GM21447 (cell line): ENCODE measurements at regions not wholly inside any gene's neighbourhood (a gene's known extent, or its start where the extent isn't known, plus 50 kb on each side); places are given as distances from the start of the nearest gene placed in this dataset.
"Not testable (repeated sequence)": the region's sequence is repeated elsewhere in the genome, so short reads cannot be mapped to it uniquely, and the experiment has no call there.

ENCODE experiments used
- ATAC-seq: cut with Tn5 transposase; IDR thresholded peaks from one replicate; pipeline ENCODE4 v1.9.1; 2021; ENCODE audit not compliant: unreplicated experiment

- no peak for ATAC-seq
These were observed 788.4 kb upstream of the TMEFF2 start for GRCh38 chr2:192983173-192983572.

GRCh38 chr2:192978395-192978794 is 783.7 kb upstream of the TMEFF2 start:
- no peak for ATAC-seq

GRCh38 chr2:192971981-192972380 is 777.2 kb upstream of the TMEFF2 start:
- no peak for ATAC-seq

GRCh38 chr2:192969055-192969454 is 774.3 kb upstream of the TMEFF2 start:
- ATAC-seq, result no peak

GRCh38 chr2:192960945-192961344 is 766.2 kb upstream of the TMEFF2 start:
- no peak for ATAC-seq

- ATAC-seq, result not testable (repeated sequence)
These were observed 763.9 kb upstream of the TMEFF2 start for GRCh38 chr2:192958615-192959014.

GRCh38 chr2:192957425-192957824 is 762.7 kb upstream of the TMEFF2 start:
- ATAC-seq, result no peak

GRCh38 chr2:192953116-192953515 is 758.4 kb upstream of the TMEFF2 start:
- ATAC-seq, result no peak

- ATAC-seq, result no peak
These were observed 757.5 kb upstream of the TMEFF2 start for GRCh38 chr2:192952245-192952644.

GRCh38 chr2:192948316-192948715 is 753.6 kb upstream of the TMEFF2 start:
- no peak for ATAC-seq

GRCh38 chr2:192947352-192947751 is 752.6 kb upstream of the TMEFF2 start:
- ATAC-seq, result no peak

GRCh38 chr2:192940767-192941166 is 746.0 kb upstream of the TMEFF2 start:
- ATAC-seq, result no peak

GRCh38 chr2:192932376-192932775 is 737.6 kb upstream of the TMEFF2 start:
- no peak for ATAC-seq

GRCh38 chr2:192921631-192922030 is 726.9 kb upstream of the TMEFF2 start:
- not testable (repeated sequence) for ATAC-seq

GRCh38 chr2:192901446-192901845 is 706.7 kb upstream of the TMEFF2 start:
- ATAC-seq, result no peak

GRCh38 chr2:192899466-192899865 is 704.7 kb upstream of the TMEFF2 start:
- no peak for ATAC-seq

GRCh38 chr2:192893976-192894375 is 699.2 kb upstream of the TMEFF2 start:
- not testable (repeated sequence) for ATAC-seq

GRCh38 chr2:192888109-192888508 is 693.4 kb upstream of the TMEFF2 start:
- ATAC-seq, result no peak

- ATAC-seq, result no peak
These were observed 692.6 kb upstream of the TMEFF2 start for GRCh38 chr2:192887337-192887736.

- ATAC-seq, result no peak
These were observed 691.9 kb upstream of the TMEFF2 start for GRCh38 chr2:192886636-192887035.

GRCh38 chr2:192885569-192886160 is 690.9 kb upstream of the TMEFF2 start:
- ATAC-seq, result no peak

- no peak for ATAC-seq
These were observed 682.4 kb upstream of the TMEFF2 start for GRCh38 chr2:192877159-192877558.

- no peak for ATAC-seq
These were observed 682.0 kb upstream of the TMEFF2 start for GRCh38 chr2:192876698-192877097.
